ENCODE measurements at regions not wholly inside any gene's neighbourhood (a gene's known extent, or its start where the extent isn't known, plus 50 kb on each side); places are given as distances from the start of the nearest gene placed in this dataset.

- TF ChIP-seq ZKSCAN8 (CRISPR knock-in tag; IDR thresholded peaks at IDR 0.05; ENCODE audit: borderline replicate concordance) (no peak), PBX3 (CRISPR knock-in tag; IDR thresholded peaks at IDR 0.05; ENCODE audit: borderline replicate concordance) (no peak), SOX6 (IDR thresholded peaks at IDR 0.05) (no peak), SOX6 (CRISPR knock-in tag; IDR thresholded peaks at IDR 0.05) (no peak), CTCF (CRISPR knock-in tag; IDR thresholded peaks at IDR 0.05) (no peak), RXRA (CRISPR knock-in tag; IDR thresholded peaks at IDR 0.05) (no peak), PREB (CRISPR knock-in tag; IDR thresholded peaks at IDR 0.05) (no peak), SIN3A (IDR thresholded peaks at IDR 0.05; ENCODE audit: borderline replicate concordance, low read depth, low read length) (no peak), POLR2AphosphoS5 (IDR thresholded peaks at IDR 0.05; ENCODE audit: low read depth, low read length) (no peak), FOSL1 (CRISPR knock-in tag; IDR thresholded peaks at IDR 0.05; ENCODE audit: borderline replicate concordance) (no peak), ZNF607 (CRISPR knock-in tag; IDR thresholded peaks at IDR 0.05; ENCODE audit: borderline replicate concordance) (no peak), ZNF207 (IDR thresholded peaks at IDR 0.05; ENCODE audit: borderline replicate concordance) (no peak), ZNF558 (CRISPR knock-in tag; IDR thresholded peaks at IDR 0.05; ENCODE audit: borderline replicate concordance) (no peak), CENPX (CRISPR knock-in tag; IDR thresholded peaks at IDR 0.05) (no peak), SUZ12 (IDR thresholded peaks at IDR 0.05; ENCODE audit: low read depth, low read length) (no peak)
These were observed 306.2 kb downstream of the GALC start for GRCh38 chr14:87686746-87687145.
